ENCODE measurements at regions not wholly inside any gene's neighbourhood (a gene's known extent, or its start where the extent isn't known, plus 50 kb on each side); places are given as distances from the start of the nearest gene placed in this dataset.

DNA sequence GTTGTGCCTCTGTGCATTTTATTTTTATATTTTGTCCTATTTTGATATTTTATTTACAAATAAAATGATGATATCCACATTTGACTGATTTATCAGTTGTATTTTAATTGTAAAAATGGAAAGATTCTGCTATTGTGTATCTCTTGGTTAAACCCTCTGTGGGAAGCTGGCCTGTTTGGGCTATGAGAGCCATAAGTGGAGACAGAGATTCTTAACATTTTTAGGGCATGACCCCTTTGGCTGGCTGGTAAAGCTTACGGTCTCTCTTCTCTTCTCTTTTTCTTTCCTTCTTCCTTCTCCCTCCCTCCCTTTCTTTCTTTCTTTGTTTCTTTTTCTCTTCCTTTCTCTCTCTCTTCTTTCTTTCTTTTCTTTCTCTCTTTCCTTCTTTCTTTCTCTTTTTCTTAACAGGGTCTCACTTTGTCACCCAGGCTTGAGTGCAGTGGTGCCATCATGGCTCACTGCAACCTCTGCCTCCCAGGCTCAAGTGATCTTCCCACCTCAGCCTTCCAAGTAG, 172.3 kb upstream of the CDYL start:
- POLR2A ChIA-PET = no interaction called here
- TF ChIP-seq, protein P1, sequence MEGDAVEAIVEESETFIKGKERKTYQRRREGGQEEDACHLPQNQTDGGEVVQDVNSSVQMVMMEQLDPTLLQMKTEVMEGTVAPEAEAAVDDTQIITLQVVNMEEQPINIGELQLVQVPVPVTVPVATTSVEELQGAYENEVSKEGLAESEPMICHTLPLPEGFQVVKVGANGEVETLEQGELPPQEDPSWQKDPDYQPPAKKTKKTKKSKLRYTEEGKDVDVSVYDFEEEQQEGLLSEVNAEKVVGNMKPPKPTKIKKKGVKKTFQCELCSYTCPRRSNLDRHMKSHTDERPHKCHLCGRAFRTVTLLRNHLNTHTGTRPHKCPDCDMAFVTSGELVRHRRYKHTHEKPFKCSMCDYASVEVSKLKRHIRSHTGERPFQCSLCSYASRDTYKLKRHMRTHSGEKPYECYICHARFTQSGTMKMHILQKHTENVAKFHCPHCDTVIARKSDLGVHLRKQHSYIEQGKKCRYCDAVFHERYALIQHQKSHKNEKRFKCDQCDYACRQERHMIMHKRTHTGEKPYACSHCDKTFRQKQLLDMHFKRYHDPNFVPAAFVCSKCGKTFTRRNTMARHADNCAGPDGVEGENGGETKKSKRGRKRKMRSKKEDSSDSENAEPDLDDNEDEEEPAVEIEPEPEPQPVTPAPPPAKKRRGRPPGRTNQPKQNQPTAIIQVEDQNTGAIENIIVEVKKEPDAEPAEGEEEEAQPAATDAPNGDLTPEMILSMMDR (IDR thresholded peaks at IDR 0.05; ENCODE audit: insufficient read depth, low read length, missing control alignments) = no peak
- DNase-seq (ENCODE audit: low read depth, low spot score) = no peak
- H3K4me3 ChIP-seq (ENCODE audit: low read depth, low read length) = no peak overlapping the region
- CTCF ChIA-PET = no interaction called here

DNA sequence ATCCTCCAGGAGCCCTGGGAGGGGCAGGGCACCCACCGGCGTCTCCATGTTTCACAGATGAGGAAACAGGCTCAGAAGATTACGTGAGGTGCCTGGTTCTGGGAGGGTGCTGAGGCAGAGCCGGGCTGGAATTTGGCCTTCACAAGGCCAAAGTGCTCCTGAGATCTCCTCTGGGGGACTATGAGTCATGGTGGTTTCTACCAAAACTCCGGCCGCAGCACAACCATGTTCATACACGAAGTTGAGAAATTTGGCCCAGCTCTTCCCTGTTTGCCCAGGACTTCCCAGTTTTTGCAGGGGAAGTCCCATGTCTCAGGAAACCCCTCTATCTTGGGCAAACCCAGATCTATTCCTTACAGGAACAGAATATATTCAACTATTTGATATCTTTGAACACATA, 172.9 kb upstream of the CDYL start:
- no peak overlapping the region for H3K4me3 ChIP-seq (ENCODE audit: low read depth, low read length)
- no peak for DNase-seq (ENCODE audit: low read depth, low spot score)
- POLR2A ChIA-PET = no interaction called here
- CTCF ChIA-PET = no interaction called here
- TF ChIP-seq, protein P1 (IDR thresholded peaks at IDR 0.05; ENCODE audit: insufficient read depth, low read length, missing control alignments) = no peak

DNA sequence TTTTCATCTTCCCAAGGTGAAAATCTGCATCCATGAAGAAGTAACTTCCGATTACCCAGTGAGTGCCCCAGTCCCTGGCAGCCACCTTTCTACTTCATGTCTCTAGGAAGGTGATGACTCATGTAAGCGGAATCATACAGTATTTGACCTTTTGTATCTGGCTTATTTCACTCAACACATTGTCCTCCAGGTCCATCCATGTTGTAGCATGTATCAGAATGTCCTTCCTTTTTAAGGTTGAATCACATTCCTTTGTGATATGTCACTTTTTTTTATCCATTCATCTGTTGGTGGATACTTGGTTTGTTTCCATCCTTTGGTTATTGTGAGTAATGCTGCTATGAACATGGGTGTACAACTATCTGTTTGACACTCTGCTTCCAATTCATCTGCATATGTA, 176.3 kb upstream of the CDYL start:
- DNase-seq (ENCODE audit: low read depth, low spot score) = no peak
- CTCF ChIA-PET = no interaction called here
- TF ChIP-seq, protein P1 (IDR thresholded peaks at IDR 0.05; ENCODE audit: insufficient read depth, low read length, missing control alignments) = no peak
- H3K4me3 ChIP-seq (ENCODE audit: low read depth, low read length) = no peak overlapping the region
- POLR2A ChIA-PET = no interaction called here

DNA sequence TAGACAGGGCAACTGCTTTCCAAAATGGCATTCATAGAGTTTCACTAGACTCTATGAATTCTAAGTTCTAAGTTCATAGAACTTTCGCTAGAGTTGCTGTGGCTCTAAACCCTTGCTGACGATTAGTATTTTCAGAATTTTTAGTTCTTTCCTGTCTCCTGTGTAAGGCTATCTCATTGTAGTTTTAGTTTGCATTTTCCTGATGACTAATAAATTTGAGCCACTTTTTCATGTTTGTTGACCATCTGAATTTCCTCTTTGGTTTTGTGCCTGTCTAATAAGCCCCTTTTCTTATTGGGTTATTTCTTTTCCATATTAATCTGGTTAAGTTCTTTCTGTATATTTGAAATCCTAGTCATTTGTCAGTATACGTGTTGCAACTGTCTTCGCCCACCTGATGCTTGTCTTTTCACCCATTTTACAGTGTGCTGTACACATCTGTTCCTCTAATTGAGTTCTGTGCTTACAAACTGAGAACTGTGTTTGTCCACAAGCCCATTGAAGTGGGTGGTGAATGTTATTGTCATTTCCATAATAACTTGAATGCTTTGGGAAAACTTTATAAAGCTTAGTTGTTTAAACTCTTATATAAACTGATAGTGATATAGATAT, 177.7 kb upstream of the CDYL start:
- ChIA-PET POLR2A (no interaction called here), CTCF (no interaction called here)
- TF ChIP-seq, protein P1 (IDR thresholded peaks at IDR 0.05; ENCODE audit: insufficient read depth, low read length, missing control alignments) = no peak
- DNase-seq (ENCODE audit: low read depth, low spot score) = no peak
- H3K4me3 ChIP-seq (ENCODE audit: low read depth, low read length) = no peak overlapping the region

DNA sequence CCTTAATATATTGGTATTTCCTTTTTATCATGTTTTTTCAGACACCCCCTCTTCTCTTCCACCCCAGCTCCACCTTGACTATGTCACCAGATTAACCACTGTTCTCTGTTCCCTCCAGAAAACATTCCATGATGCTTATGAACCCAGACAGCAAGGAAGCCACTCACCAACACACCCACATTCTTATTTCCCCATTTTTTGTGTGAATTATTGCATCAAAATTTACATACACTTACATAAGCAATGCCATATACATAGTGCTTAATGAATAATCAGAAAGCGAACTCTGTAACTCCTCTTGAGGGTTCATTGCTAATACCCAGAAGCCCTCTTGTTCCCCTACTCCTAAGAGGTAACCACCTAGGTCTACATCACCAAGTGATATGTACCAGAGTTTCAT, 182.3 kb upstream of the CDYL start:
- ChIA-PET CTCF (no interaction called here), POLR2A (no interaction called here)
- TF ChIP-seq, protein P1 (IDR thresholded peaks at IDR 0.05; ENCODE audit: insufficient read depth, low read length, missing control alignments) = no peak
- H3K4me3 ChIP-seq (ENCODE audit: low read depth, low read length) = no peak overlapping the region
- DNase-seq (ENCODE audit: low read depth, low spot score) = no peak

DNA sequence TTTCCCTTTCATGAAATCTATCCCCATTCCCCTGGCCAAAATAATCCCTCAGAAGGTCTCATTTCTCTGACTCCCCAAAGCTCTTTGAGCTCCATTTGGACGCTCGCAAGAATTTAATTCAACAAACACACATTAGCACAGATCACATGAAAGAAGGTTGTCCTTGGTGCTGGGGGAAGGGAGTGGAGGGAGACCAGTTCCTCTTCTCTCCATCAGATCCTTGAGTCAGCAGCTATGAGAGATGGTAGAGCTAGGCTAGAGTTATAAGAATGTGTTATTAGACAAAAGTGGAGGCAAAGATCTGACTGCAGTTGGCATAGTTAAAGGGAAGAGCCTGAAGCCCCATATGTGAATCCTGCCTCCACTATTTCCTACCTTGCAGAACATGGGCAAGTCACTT, 184.2 kb upstream of the CDYL start:
- ChIA-PET CTCF (no interaction called here), POLR2A (no interaction called here)
- TF ChIP-seq, protein P1 (IDR thresholded peaks at IDR 0.05; ENCODE audit: insufficient read depth, low read length, missing control alignments) = no peak
- DNase-seq (ENCODE audit: low read depth, low spot score) = no peak
- no peak overlapping the region for H3K4me3 ChIP-seq (ENCODE audit: low read depth, low read length)
